GM13976 (cell line): ENCODE measurements at regions not wholly inside any gene's neighbourhood (a gene's known extent, or its start where the extent isn't known, plus 50 kb on each side); places are given as distances from the start of the nearest gene placed in this dataset.

ENCODE experiments used
- DNase-seq: peaks from one replicate; pipeline ENCODE4 v3.0.0; 2012; ENCODE audit warnings: low spot score
- in situ Hi-C: fragments of 300-500 bp; cut with MboI; formaldehyde crosslinking; loops from one replicate; pipeline ENCODE4 v1.12.0; 2022; ENCODE audit warnings: low sequenced_read_pairs, mixed read lengths, inconsistent platforms; ENCODE audit not compliant: unreplicated experiment
- TF ChIP-seq, protein P1 (sequence below): IDR thresholded peaks from 2 replicates; pipeline ENCODE4 v1.5.1; 2012; ENCODE audit warnings: borderline replicate concordance, mild to moderate bottlenecking; ENCODE audit not compliant: insufficient read depth; ENCODE audit errors: extremely low read depth, missing control alignments, control extremely low read depth

DNA sequence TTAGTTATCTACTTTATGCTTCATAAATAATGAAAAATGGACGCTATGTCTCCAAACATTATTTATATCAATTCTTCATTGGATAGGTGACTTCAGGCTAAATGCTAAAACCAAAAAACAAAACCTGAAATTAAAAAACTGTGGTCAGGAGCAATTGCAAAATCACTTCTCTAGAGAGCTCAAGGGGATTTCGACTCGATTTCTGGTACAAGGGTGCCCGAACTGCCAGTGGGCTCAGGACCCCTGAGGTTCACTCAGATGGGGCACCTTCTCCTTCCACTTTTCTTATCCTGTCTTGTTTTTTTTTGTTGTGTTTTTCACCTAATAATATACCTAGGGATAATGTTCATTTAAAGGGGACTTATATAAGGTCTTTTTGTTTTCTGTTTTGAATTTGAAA is 65.8 kb upstream of the CELF4 start:
- no peak for DNase-seq
- in situ Hi-C loops = no loop called here
- TF ChIP-seq, protein P1, sequence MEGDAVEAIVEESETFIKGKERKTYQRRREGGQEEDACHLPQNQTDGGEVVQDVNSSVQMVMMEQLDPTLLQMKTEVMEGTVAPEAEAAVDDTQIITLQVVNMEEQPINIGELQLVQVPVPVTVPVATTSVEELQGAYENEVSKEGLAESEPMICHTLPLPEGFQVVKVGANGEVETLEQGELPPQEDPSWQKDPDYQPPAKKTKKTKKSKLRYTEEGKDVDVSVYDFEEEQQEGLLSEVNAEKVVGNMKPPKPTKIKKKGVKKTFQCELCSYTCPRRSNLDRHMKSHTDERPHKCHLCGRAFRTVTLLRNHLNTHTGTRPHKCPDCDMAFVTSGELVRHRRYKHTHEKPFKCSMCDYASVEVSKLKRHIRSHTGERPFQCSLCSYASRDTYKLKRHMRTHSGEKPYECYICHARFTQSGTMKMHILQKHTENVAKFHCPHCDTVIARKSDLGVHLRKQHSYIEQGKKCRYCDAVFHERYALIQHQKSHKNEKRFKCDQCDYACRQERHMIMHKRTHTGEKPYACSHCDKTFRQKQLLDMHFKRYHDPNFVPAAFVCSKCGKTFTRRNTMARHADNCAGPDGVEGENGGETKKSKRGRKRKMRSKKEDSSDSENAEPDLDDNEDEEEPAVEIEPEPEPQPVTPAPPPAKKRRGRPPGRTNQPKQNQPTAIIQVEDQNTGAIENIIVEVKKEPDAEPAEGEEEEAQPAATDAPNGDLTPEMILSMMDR = no peak

DNA sequence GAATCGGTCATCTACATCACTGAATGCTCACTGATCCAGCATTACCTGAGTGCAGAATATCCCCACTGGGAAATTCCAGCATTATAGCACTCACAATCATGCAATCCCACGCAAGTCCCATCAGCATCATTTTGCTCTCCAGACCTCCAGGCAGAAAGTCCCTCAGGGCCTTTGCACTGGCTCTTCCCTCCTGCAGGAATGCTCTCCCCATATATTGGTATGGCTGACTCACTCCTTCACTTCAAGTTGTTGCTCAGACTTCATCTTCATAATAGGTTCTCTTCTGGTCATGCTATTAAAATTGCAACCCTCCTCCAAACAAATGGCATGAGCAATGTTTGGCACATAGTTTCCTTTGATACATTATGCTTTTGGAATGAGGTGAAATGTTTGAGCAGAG is 64.7 kb upstream of the CELF4 start:
- TF ChIP-seq, protein P1 = no peak
- in situ Hi-C loops = no loop called here
- DNase-seq = no peak

DNA sequence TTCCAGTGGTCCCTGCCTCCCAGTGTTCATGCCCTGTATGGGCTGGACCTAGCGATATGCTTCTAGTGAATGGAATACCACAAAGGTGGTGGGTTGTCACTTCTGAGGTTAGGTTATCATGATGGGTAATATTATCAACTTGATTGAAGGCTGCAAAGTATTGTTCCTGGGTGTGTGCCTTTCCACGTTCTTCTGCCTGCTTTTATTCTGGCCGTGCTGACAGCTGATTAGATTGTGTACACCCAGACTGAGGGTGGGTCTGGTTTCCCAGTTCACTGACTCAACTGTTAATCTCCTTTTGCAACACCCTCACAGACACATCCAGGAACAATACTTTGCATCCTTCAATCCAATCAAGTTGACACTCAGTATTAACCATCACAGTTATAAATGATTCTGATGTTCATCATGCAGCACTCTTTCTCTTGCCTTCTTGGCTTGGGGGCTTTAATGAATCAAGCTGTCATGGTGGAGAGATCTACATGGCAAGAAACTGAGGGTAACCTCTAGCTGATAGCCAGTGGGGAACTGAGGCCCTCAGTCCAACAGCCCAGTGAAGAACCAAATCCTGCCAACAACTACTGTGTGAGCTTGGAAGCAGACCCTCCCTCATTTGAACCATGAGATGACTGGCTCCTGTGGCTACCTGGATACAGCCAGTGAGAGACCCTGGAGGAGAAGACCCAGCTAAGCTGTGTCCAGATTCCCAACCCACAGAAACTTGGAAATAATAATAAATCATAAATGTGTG is 63.0 kb upstream of the CELF4 start:
- TF ChIP-seq, protein P1 = no peak
- no peak for DNase-seq
- in situ Hi-C loops = no loop called here

DNA sequence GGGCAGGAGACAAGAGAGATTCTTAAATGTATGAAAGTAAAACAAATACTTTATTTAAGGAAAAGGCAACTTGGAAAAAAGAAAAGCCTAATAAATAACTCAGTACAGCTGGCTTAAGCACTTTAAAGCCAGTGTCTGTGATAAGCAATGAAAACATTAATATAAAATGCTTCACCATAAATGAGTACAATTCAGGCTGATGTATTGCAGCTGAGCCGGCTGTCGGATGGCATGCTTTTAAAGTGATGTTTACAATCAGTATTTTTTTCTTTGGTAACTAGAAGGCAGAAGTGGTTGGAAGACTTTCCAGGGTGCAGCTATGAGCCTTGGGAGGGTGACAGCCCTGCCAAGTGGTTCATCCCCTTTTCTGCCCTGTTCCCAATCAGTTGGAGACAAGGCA is 58.7 kb upstream of the CELF4 start:
- DNase-seq = no peak
- TF ChIP-seq, protein P1 = no peak
- in situ Hi-C loops = no loop called here

DNA sequence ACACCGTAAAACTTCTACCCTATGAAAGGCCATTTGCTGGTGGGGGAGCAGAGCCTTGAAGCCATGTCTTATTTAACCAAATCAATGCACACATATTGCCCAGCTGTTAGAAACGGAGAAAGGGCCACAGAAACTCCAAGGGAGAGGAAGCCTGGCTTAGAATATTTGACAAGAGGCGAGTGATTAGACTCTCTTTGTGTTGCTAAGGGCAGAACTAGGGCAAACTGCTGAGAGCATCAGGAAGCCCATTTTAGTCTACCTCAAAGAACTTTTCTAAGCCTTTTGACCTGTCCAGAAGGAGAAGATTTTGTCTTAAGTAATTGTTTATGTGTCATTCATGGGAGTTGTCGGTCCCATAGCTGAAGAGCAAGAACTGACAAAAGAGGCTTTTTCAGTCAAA is 54.4 kb upstream of the CELF4 start:
- in situ Hi-C loops = no loop called here
- no peak for DNase-seq
- TF ChIP-seq, protein P1 = no peak

DNA sequence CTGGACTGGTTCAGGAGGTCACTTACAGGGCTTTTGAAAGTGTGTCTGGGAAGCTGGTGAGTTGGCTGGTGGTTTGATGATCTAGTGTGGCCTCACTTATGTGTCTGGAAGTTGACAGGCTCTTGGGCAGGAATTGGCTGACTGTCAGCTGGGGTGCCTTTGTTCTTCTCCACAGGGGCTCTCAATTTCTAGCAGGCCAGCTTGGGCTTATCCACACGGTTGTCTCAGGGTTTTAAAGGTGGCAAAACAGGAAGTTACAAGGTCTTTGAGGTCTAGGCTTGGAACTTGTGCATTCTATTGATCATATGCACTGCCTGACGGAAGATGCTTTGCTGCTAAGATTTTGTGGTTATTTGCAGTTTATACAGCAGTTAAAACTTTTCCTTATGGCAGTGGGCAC is 52.0 kb upstream of the CELF4 start:
- in situ Hi-C loops = no loop called here
- TF ChIP-seq, protein P1 = no peak
- no peak for DNase-seq
